Gastroesophageal sphincter (tissue), 4 donors: ENCODE measurements at regions not wholly inside any gene's neighbourhood (a gene's known extent, or its start where the extent isn't known, plus 50 kb on each side); places are given as distances from the start of the nearest gene placed in this dataset.

Experiments used
- ATAC-seq: fragments of 150-250 bp; one replicate; pipeline ENCODE4 v1.9.1; 2016; ENCODE audit warnings: mild to moderate bottlenecking, moderate library complexity
- H3K27ac ChIP-seq, 4 donors: fragments of 200-600 bp; sonication (generic) in 3 of 4; 1 replicate in 3 of 4; 2 replicates in 1 of 4; pipeline ENCODE4 v1.5.1; 2016 to 2019
- H3K27me3 ChIP-seq: fragments of 200-600 bp; sonication (generic); one replicate; pipeline ENCODE4 v1.5.1; 2019
- H3K36me3 ChIP-seq, 2 donors: fragments of 200-600 bp; sonication (generic); one replicate each; pipeline ENCODE4 v1.5.1; 2019; ENCODE audit warnings: control low read depth in 1 of 2
- H3K4me1 ChIP-seq, 3 donors: fragments of 200-600 bp; sonication (generic); 1 replicate in 2 of 3; 2 replicates in 1 of 3; pipeline ENCODE4 v1.5.1; 2016 to 2019; ENCODE audit warnings: control low read depth in 2 of 3
- H3K4me3 ChIP-seq, 2 donors: fragments of 200-600 bp; sonication (generic); one replicate each; pipeline ENCODE4 v1.5.1; 2019; ENCODE audit warnings: mild to moderate bottlenecking in 1 of 2, moderate library complexity in 1 of 2
- H3K9me3 ChIP-seq, 3 donors: fragments of 200-600 bp; sonication (generic); one replicate each; pipeline ENCODE4 v1.5.1; 2017 to 2019; ENCODE audit warnings: control low read depth in 2 of 3
- CTCF ChIP-seq, 4 experiments: fragments of 200-600 bp in 2 of 4; fragments of 450-650 bp in 2 of 4; sonication (generic) in 1 of 4; IDR thresholded peaks; one replicate each; pipeline ENCODE4 v1.5.1; 2017 to 2019; ENCODE audit warnings: antibody characterized with exemption in 4 of 4, mild to moderate bottlenecking in 2 of 4, moderate library complexity in 2 of 4
- EP300 ChIP-seq: sonication (generic); formaldehyde crosslinking; IDR thresholded peaks from one replicate; pipeline ENCODE4 v1.6.1; 2017; ENCODE audit warnings: antibody characterized with exemption, mild to moderate bottlenecking
- POLR2A ChIP-seq, 2 donors: fragments of 450-650 bp; IDR thresholded peaks; one replicate each; pipeline ENCODE4 v1.6.1; 2017; ENCODE audit warnings: antibody characterized with exemption in 2 of 2, mild to moderate bottlenecking in 2 of 2, moderate library complexity in 1 of 2
- POLR2AphosphoS5 ChIP-seq: sonication (generic); formaldehyde crosslinking; IDR thresholded peaks from one replicate; pipeline ENCODE4 v1.6.1; 2017; ENCODE audit warnings: antibody characterized with exemption
- WGBS, 2 donors: methylation state at CpG; one replicate each; pipeline ENCODE4 v1.1.5; 2018; ENCODE audit warnings: low coverage in 1 of 2; 5-methylcytosine and 5-hydroxymethylcytosine counted together

GRCh38 chr7:153852261-153852660 lies 199.9 kb upstream of the DPP6 start:
- H3K36me3 ChIP-seq, result no peaks in the 10 kb centered on the region
- H3K4me3 ChIP-seq, result no peak overlapping the region
- H3K27me3 ChIP-seq, result no peaks in the 10 kb centered on the region
- no peaks in the 10 kb centered on the region for H3K4me1 ChIP-seq
- TF ChIP-seq POLR2A (IDR thresholded peaks at IDR 0.05) (no peak), POLR2AphosphoS5 (no peak), CTCF (IDR thresholded peaks at IDR 0.05) (no peak), EP300 (no peak)
- no peaks in the 10 kb centered on the region for H3K9me3 ChIP-seq
- 70 to 79% methylated on average over 3 to 4 of the region's 4 CpGs for WGBS, 2 donors
- ATAC-seq, result no peak
- H3K27ac ChIP-seq, result no peak overlapping the region

GRCh38 chr7:153858355-153858754 lies 193.8 kb upstream of the DPP6 start:
- Histone ChIP-seq H3K27ac (no peak overlapping the region), H3K36me3 (no peaks in the 10 kb centered on the region), H3K4me1 (no peaks in the 10 kb centered on the region), H3K4me3 (no peak overlapping the region), H3K27me3 (no peaks in the 10 kb centered on the region), H3K9me3 (peaks cover 0 to 4% (median 0%) of the 10 kb centered on the region in 3 donors)
- 28 to 67% methylated on average over 4 of the region's 4 CpGs for WGBS, 2 donors
- TF ChIP-seq POLR2A (IDR thresholded peaks at IDR 0.05) (no peak), EP300 (no peak), POLR2AphosphoS5 (peak; percentile 33), CTCF (IDR thresholded peaks at IDR 0.05) (no peak)
- ATAC-seq, result no peak

GRCh38 chr7:153859239-153859638 lies 193.0 kb upstream of the DPP6 start:
- Histone ChIP-seq H3K27ac (no peak overlapping the region), H3K36me3 (no peaks in the 10 kb centered on the region), H3K9me3 (peaks cover 0 to 4% (median 0%) of the 10 kb centered on the region in 3 donors), H3K27me3 (no peaks in the 10 kb centered on the region), H3K4me1 (no peaks in the 10 kb centered on the region), H3K4me3 (no peak overlapping the region)
- no peak for ATAC-seq
- TF ChIP-seq POLR2AphosphoS5 (no peak), CTCF (IDR thresholded peaks at IDR 0.05) (no peak), POLR2A (IDR thresholded peaks at IDR 0.05) (no peak), EP300 (no peak)
- 84 to 93% methylated on average over 4 to 6 of the region's 6 CpGs for WGBS, 2 donors

- Histone ChIP-seq H3K4me3 (peak overlapping the region; percentile 9 to 52), H3K9me3 (no peaks in the 10 kb centered on the region), H3K36me3 (no peaks in the 10 kb centered on the region), H3K27me3 (peaks cover 53% of the 10 kb centered on the region), H3K4me1 (peaks cover 0 to 32% (median 12%) of the 10 kb centered on the region in 3 donors), H3K27ac (no peak overlapping the region)
- no peak for TF ChIP-seq POLR2A (IDR thresholded peaks at IDR 0.05)
- peak in 2 of 4 experiments; percentile 28 to 40 for TF ChIP-seq CTCF (IDR thresholded peaks at IDR 0.05)
- no peak for TF ChIP-seq POLR2AphosphoS5
- TF ChIP-seq EP300, result no peak
- 0% methylated on average over 3 to 20 of the region's 98 CpGs for WGBS, 2 donors
- peak; percentile 50 for ATAC-seq
Measured at GRCh38 chr7:153886506-153887441, 165.4 kb upstream of the DPP6 start.
